Karpas-422 (cell line): ENCODE measurements at regions not wholly inside any gene's neighbourhood (a gene's known extent, or its start where the extent isn't known, plus 50 kb on each side); places are given as distances from the start of the nearest gene placed in this dataset.
"Not testable (repeated sequence)": the region's sequence is repeated elsewhere in the genome, so short reads cannot be mapped to it uniquely, and the experiment has no call there.

Experiments used
- DNase-seq: peaks from one replicate; pipeline ENCODE4 v3.0.0-alpha.2; 2015
- H2AFZ ChIP-seq: fragments of 200-600 bp; sonication (generic); 2 replicates; pipeline ENCODE4 v1.6.1; 2014; ENCODE audit warnings: antibody characterized with exemption, low read length, mixed read lengths
- H3K27ac ChIP-seq: fragments of 200-600 bp; sonication (generic); 2 replicates; pipeline ENCODE4 v1.5.1; 2014; ENCODE audit warnings: mild to moderate bottlenecking, low read length, moderate library complexity
- H3K27me3 ChIP-seq: fragments of 200-600 bp; sonication (generic); 2 replicates; pipeline ENCODE4 v1.6.1; 2014; ENCODE audit warnings: low read length, mixed read lengths
- H3K36me3 ChIP-seq: fragments of 200-600 bp; sonication (generic); 2 replicates; pipeline ENCODE4 v1.6.1; 2014; ENCODE audit warnings: low read length, mixed read lengths; ENCODE audit not compliant: insufficient read depth
- H3K4me1 ChIP-seq: fragments of 200-600 bp; sonication (generic); 2 replicates; pipeline ENCODE4 v1.6.1; 2014; ENCODE audit warnings: mild to moderate bottlenecking, low read length, mixed read lengths
- H3K4me2 ChIP-seq: fragments of 200-600 bp; sonication (generic); 2 replicates; pipeline ENCODE4 v1.6.1; 2014; ENCODE audit warnings: low read length, low read depth, mild to moderate bottlenecking; ENCODE audit not compliant: poor library complexity, severe bottlenecking
- H3K4me3 ChIP-seq: fragments of 200-600 bp; sonication (generic); 2 replicates; pipeline ENCODE4 v1.5.1; 2014; ENCODE audit warnings: mild to moderate bottlenecking, antibody characterized with exemption, low read length, mixed read lengths
- H3K79me2 ChIP-seq: fragments of 200-600 bp; sonication (generic); 2 replicates; pipeline ENCODE4 v1.6.1; 2014; ENCODE audit warnings: mild to moderate bottlenecking, low read length, mixed read lengths
- H3K9ac ChIP-seq: fragments of 200-600 bp; sonication (generic); 2 replicates; pipeline ENCODE4 v1.6.0; 2014; ENCODE audit warnings: low read length
- H3K9me2 ChIP-seq: fragments of 200-600 bp; sonication (generic), shearing (Covaris generic); replicated peaks from 2 replicates; pipeline ENCODE4 v1.6.0; 2014; ENCODE audit warnings: mild to moderate bottlenecking, low read length, moderate library complexity; ENCODE audit not compliant: insufficient read depth
- H3K9me3 ChIP-seq: fragments of 300-700, 200-600 bp; sonication (generic); 2 replicates; pipeline ENCODE4 v1.6.1; 2014; ENCODE audit warnings: low read length, mixed read lengths
- H4K20me1 ChIP-seq: fragments of 200-600 bp; sonication (generic); 2 replicates; pipeline ENCODE4 v1.6.1; 2014; ENCODE audit warnings: mild to moderate bottlenecking, antibody characterized with exemption, low read length, low read depth; ENCODE audit not compliant: insufficient read depth

GRCh38 chr6:8619853-8620252, 184.5 kb upstream of the SLC35B3 start:
- no peaks in the 10 kb centered on the region for H3K36me3 ChIP-seq
- H3K4me1 ChIP-seq: no peaks in the 10 kb centered on the region
- no peak overlapping the region for H3K27ac ChIP-seq
- H3K9me2 ChIP-seq: no peaks in the 10 kb centered on the region
- no peak overlapping the region for H3K4me2 ChIP-seq
- H3K4me3 ChIP-seq: no peak overlapping the region
- H3K9ac ChIP-seq: no peak overlapping the region
- no peak for DNase-seq
- H4K20me1 ChIP-seq: no peaks in the 10 kb centered on the region
- no peak overlapping the region for H2AFZ ChIP-seq
- no peaks in the 10 kb centered on the region for H3K9me3 ChIP-seq
- no peaks in the 10 kb centered on the region for H3K79me2 ChIP-seq
- no peaks in the 10 kb centered on the region for H3K27me3 ChIP-seq

- not testable (repeated sequence) for H3K4me2 ChIP-seq, H3K27me3 ChIP-seq, H3K36me3 ChIP-seq, H3K4me1 ChIP-seq, H3K79me2 ChIP-seq, H2AFZ ChIP-seq, H3K9ac ChIP-seq, H3K9me3 ChIP-seq, H3K9me2 ChIP-seq, H3K27ac ChIP-seq, DNase-seq, H3K4me3 ChIP-seq, H4K20me1 ChIP-seq
These were observed 184.1 kb upstream of the SLC35B3 start for GRCh38 chr6:8619408-8619807.

- H3K27ac ChIP-seq: no peak overlapping the region
- H2AFZ ChIP-seq: no peak overlapping the region
- no peaks in the 10 kb centered on the region for H3K27me3 ChIP-seq
- no peaks in the 10 kb centered on the region for H3K9me2 ChIP-seq
- H3K9me3 ChIP-seq: no peaks in the 10 kb centered on the region
- no peaks in the 10 kb centered on the region for H3K4me1 ChIP-seq
- no peaks in the 10 kb centered on the region for H4K20me1 ChIP-seq
- no peak overlapping the region for H3K4me2 ChIP-seq
- H3K36me3 ChIP-seq: no peaks in the 10 kb centered on the region
- no peaks in the 10 kb centered on the region for H3K79me2 ChIP-seq
- DNase-seq: no peak
- H3K4me3 ChIP-seq: no peak overlapping the region
- no peak overlapping the region for H3K9ac ChIP-seq
These were observed 173.4 kb upstream of the SLC35B3 start for GRCh38 chr6:8608737-8609136.

DNA sequence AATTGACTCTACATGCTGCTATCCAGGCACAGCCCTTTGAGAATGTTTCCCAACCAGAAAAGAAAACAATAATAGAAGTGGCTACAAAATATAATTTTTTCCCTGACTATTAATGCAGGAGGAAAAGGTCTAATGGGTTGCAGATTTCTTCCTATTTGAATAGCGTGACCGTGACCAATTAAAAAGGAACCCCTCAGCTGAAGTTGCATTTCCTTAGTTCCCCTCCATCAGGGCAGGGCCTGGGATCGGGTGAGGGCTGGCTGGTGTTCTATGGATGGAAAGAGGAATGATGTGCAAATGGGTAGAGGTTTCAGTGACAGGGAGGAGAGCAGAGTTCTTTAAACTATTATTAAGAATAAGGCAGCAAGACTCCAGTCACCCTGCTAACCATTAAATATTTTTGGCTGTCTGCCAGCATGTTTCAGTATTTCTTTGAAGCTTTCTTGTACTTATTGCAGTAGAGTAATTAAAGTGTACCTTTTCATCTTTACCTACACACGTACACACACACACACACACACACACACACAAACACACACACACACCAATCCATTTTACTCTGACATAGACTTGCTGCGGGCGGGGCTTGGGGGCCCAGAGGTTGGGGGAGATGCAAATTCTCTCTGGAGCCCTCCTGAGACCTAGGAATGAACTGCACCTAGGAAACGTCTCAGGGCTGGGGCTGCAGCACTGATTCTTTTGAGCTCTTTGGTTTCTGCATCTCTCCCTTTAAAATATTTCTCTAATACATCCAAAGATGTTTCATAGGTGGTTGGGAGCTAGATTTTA, 154.8 kb upstream of the SLC35B3 start:
- Histone ChIP-seq H3K9me2 (no peaks in the 10 kb centered on the region), H3K4me3 (no peak overlapping the region), H3K9ac (no peak overlapping the region), H3K4me1 (no peaks in the 10 kb centered on the region), H3K27me3 (no peaks in the 10 kb centered on the region), H3K9me3 (no peaks in the 10 kb centered on the region), H3K4me2 (no peak overlapping the region), H4K20me1 (no peaks in the 10 kb centered on the region), H3K36me3 (no peaks in the 10 kb centered on the region), H2AFZ (no peak overlapping the region), H3K79me2 (no peaks in the 10 kb centered on the region), H3K27ac (no peak overlapping the region)
- DNase-seq: no peak

DNA sequence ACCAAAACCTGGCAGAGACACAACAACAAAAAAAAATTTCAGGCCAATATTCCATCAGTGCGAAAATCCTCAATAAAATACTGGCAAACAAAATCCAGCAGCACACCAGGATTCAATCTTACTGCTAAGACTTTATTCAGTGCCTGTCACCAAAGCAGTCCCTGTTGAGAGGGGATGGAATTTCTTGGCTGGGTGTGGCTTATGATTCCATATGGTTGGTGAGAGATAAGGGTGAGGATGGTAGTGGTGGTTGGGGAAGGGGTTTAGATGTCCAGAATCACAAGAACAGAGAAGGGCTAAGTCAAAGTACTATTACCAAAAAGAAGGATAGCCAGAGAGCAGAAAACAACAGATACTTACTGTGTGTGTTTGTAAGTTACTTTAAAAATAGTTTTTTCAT, 152.8 kb upstream of the SLC35B3 start:
- no peak overlapping the region for H2AFZ ChIP-seq
- no peak overlapping the region for H3K9ac ChIP-seq
- no peak overlapping the region for H3K4me3 ChIP-seq
- H4K20me1 ChIP-seq: no peaks in the 10 kb centered on the region
- no peaks in the 10 kb centered on the region for H3K9me3 ChIP-seq
- no peaks in the 10 kb centered on the region for H3K9me2 ChIP-seq
- no peaks in the 10 kb centered on the region for H3K36me3 ChIP-seq
- H3K27me3 ChIP-seq: no peaks in the 10 kb centered on the region
- no peak overlapping the region for H3K27ac ChIP-seq
- H3K4me1 ChIP-seq: no peaks in the 10 kb centered on the region
- no peaks in the 10 kb centered on the region for H3K79me2 ChIP-seq
- no peak for DNase-seq
- H3K4me2 ChIP-seq: no peak overlapping the region

- H3K4me1 ChIP-seq: no peaks in the 10 kb centered on the region
- no peaks in the 10 kb centered on the region for H3K9me3 ChIP-seq
These were observed 147.9 kb upstream of the SLC35B3 start for GRCh38 chr6:8583291-8583690.

GRCh38 chr6:8579372-8579771, 144.0 kb upstream of the SLC35B3 start:
- Histone ChIP-seq H2AFZ (no peak overlapping the region), H4K20me1 (no peaks in the 10 kb centered on the region), H3K9me2 (no peaks in the 10 kb centered on the region), H3K4me1 (no peaks in the 10 kb centered on the region), H3K27ac (no peak overlapping the region), H3K9ac (no peak overlapping the region), H3K27me3 (no peaks in the 10 kb centered on the region), H3K79me2 (no peaks in the 10 kb centered on the region), H3K4me2 (no peak overlapping the region), H3K9me3 (no peaks in the 10 kb centered on the region), H3K36me3 (no peaks in the 10 kb centered on the region), H3K4me3 (no peak overlapping the region)
- no peak for DNase-seq

More at GRCh38 chr6:8583291-8583690, 147.9 kb upstream of the SLC35B3 start:
- Histone ChIP-seq H2AFZ (no peak overlapping the region), H3K27ac (no peak overlapping the region), H3K9me2 (no peaks in the 10 kb centered on the region), H3K79me2 (no peaks in the 10 kb centered on the region), H3K9ac (no peak overlapping the region), H3K36me3 (no peaks in the 10 kb centered on the region), H3K4me3 (no peak overlapping the region), H3K27me3 (no peaks in the 10 kb centered on the region), H4K20me1 (no peaks in the 10 kb centered on the region), H3K4me2 (no peak overlapping the region)
- DNase-seq: no peak

DNA sequence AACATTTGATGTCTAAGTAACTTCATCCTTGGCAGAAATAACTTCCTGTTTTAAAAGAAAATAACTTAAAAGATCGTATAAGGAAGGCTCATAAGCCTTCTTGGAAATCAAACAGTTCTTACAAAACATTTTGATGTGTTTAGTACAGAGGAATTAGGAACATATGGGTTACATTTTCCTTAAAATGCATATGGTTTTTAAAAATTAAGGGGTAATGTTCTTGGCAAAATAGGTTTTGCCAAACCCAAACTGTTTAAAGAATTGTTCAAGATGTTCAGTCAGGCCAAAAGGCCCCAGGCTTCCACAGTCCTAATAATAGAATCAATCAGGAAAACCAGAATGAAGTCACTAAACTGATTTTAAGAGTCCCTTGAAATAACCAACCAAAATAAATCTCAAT, 142.7 kb upstream of the SLC35B3 start:
- Histone ChIP-seq H3K4me3 (no peak overlapping the region), H2AFZ (no peak overlapping the region), H3K36me3 (no peaks in the 10 kb centered on the region), H4K20me1 (no peaks in the 10 kb centered on the region), H3K9ac (no peak overlapping the region), H3K9me3 (no peaks in the 10 kb centered on the region), H3K79me2 (no peaks in the 10 kb centered on the region), H3K27ac (no peak overlapping the region), H3K4me2 (no peak overlapping the region), H3K9me2 (no peaks in the 10 kb centered on the region), H3K27me3 (no peaks in the 10 kb centered on the region), H3K4me1 (no peaks in the 10 kb centered on the region)
- no peak for DNase-seq
